SK-N-SH treated with all-trans-retinoic acid at 6 μM for 48 hours (cell line): ENCODE measurements at regions not wholly inside any gene's neighbourhood (a gene's known extent, or its start where the extent isn't known, plus 50 kb on each side); places are given as distances from the start of the nearest gene placed in this dataset.

Experiments
- ATAC-seq: fragments of 200-7000 bp; cut with Tn5 transposase; 3 replicates; pipeline ENCODE4 v1.9.1; 2020; ENCODE audit warnings: mild to moderate bottlenecking, moderate library complexity
- ARNTL ChIP-seq: fragments of 450-650 bp; formaldehyde crosslinking; IDR thresholded peaks from 2 replicates; pipeline ENCODE4 v1.5.0; 2020; ENCODE audit warnings: low read depth, mild to moderate bottlenecking, moderate library complexity, borderline replicate concordance
- BACH2 ChIP-seq: fragments of 250-450 bp; sonication (Bioruptor Pico); IDR thresholded peaks from 2 replicates; pipeline ENCODE4 v1.9.0; 2021; ENCODE audit warnings: mild to moderate bottlenecking, borderline replicate concordance
- CSDC2 ChIP-seq: fragments of 250-450 bp; sonication (Bioruptor Pico); IDR thresholded peaks from 2 replicates; pipeline ENCODE4 v1.5.0; 2020; ENCODE audit warnings: mild to moderate bottlenecking, moderate library complexity
- ESRRG ChIP-seq: fragments of 250-450 bp; sonication (Bioruptor Pico); IDR thresholded peaks from 2 replicates; pipeline ENCODE4 v1.6.1; 2021; ENCODE audit warnings: mild to moderate bottlenecking
- ISL1 ChIP-seq: fragments of 250-450 bp; sonication (Bioruptor Pico); IDR thresholded peaks from 2 replicates; pipeline ENCODE4 v2.1.2; 2022; ENCODE audit warnings: mild to moderate bottlenecking, moderate library complexity
- PATZ1 ChIP-seq: fragments of 250-450 bp; sonication (Bioruptor Pico); IDR thresholded peaks from 2 replicates; pipeline ENCODE4 v1.8.0; 2020; ENCODE audit warnings: mild to moderate bottlenecking, moderate library complexity, borderline replicate concordance
- POU6F1 ChIP-seq: fragments of 250-450 bp; sonication (Bioruptor Pico); IDR thresholded peaks from 2 replicates; pipeline ENCODE4 v1.8.0; 2021; ENCODE audit warnings: low read depth, mild to moderate bottlenecking, moderate library complexity, borderline replicate concordance
- PPARA ChIP-seq: fragments of 250-450 bp; sonication (Bioruptor Pico); IDR thresholded peaks from 2 replicates; pipeline ENCODE4 v1.5.0; 2020; ENCODE audit warnings: mild to moderate bottlenecking, borderline replicate concordance
- RARB ChIP-seq: fragments of 250-450 bp; sonication (Bioruptor Pico); IDR thresholded peaks from 2 replicates; pipeline ENCODE4 v1.8.0; 2021; ENCODE audit warnings: mild to moderate bottlenecking, moderate library complexity
- SNAI2 ChIP-seq: fragments of 250-450 bp; sonication (Bioruptor Pico); IDR thresholded peaks from 2 replicates; pipeline ENCODE4 v1.5.0; 2020; ENCODE audit warnings: mild to moderate bottlenecking, moderate library complexity
- TCF4 ChIP-seq: fragments of 250-450 bp; sonication (Bioruptor Pico); IDR thresholded peaks from 2 replicates; pipeline ENCODE4 v1.8.0; 2021; ENCODE audit warnings: mild to moderate bottlenecking, moderate library complexity, borderline replicate concordance
- TOX ChIP-seq: fragments of 250-450 bp; sonication (Bioruptor Pico); IDR thresholded peaks from 2 replicates; pipeline ENCODE4 v1.8.0; 2021; ENCODE audit warnings: mild to moderate bottlenecking, moderate library complexity, borderline replicate concordance
- TSHZ2 ChIP-seq: fragments of 250-450 bp; sonication (Bioruptor Pico); IDR thresholded peaks from 2 replicates; pipeline ENCODE4 v1.5.0; 2020; ENCODE audit warnings: mild to moderate bottlenecking, moderate library complexity
- ZC3H10 ChIP-seq: fragments of 250-450 bp; sonication (Bioruptor Pico); IDR thresholded peaks from 2 replicates; pipeline ENCODE4 v1.5.1; 2021; ENCODE audit warnings: mild to moderate bottlenecking, moderate library complexity
- ZFP3 ChIP-seq: fragments of 250-450 bp; sonication (Bioruptor Pico); IDR thresholded peaks from 2 replicates; pipeline ENCODE4 v1.5.0; 2020; ENCODE audit warnings: mild to moderate bottlenecking, moderate library complexity
- ZFP30 ChIP-seq: fragments of 450-650 bp; formaldehyde crosslinking; IDR thresholded peaks from 2 replicates; pipeline ENCODE4 v1.5.0; 2022; ENCODE audit warnings: mild to moderate bottlenecking, moderate library complexity
- ZNF565 ChIP-seq: fragments of 450-650 bp; formaldehyde crosslinking; conservative IDR thresholded peaks from 2 replicates; pipeline ENCODE4 v1.5.0; 2020; ENCODE audit warnings: low read depth, mild to moderate bottlenecking, moderate library complexity
- ZNF70 ChIP-seq: fragments of 450-650 bp; formaldehyde crosslinking; IDR thresholded peaks from 2 replicates; pipeline ENCODE4 v1.5.0; 2020; ENCODE audit warnings: mild to moderate bottlenecking, moderate library complexity
- ZNF8 ChIP-seq: fragments of 450-650 bp; formaldehyde crosslinking; IDR thresholded peaks from 2 replicates; pipeline ENCODE4 v1.5.0; 2020; ENCODE audit warnings: mild to moderate bottlenecking, moderate library complexity
- TF ChIP-seq, protein P1 (sequence below): fragments of 250-450 bp; sonication (Bioruptor Pico); IDR thresholded peaks from 2 replicates; pipeline ENCODE4 v1.5.1; 2021; ENCODE audit warnings: mild to moderate bottlenecking, moderate library complexity
- TF ChIP-seq, protein P2 (sequence below): fragments of 250-450 bp; sonication (Bioruptor Pico); IDR thresholded peaks from 2 replicates; pipeline ENCODE4 v1.5.1; 2020; ENCODE audit warnings: low read depth, mild to moderate bottlenecking, moderate library complexity

GRCh38 chr3:115478359-115478758, 145.0 kb upstream of the GAP43 start:
- TF ChIP-seq, protein P1, sequence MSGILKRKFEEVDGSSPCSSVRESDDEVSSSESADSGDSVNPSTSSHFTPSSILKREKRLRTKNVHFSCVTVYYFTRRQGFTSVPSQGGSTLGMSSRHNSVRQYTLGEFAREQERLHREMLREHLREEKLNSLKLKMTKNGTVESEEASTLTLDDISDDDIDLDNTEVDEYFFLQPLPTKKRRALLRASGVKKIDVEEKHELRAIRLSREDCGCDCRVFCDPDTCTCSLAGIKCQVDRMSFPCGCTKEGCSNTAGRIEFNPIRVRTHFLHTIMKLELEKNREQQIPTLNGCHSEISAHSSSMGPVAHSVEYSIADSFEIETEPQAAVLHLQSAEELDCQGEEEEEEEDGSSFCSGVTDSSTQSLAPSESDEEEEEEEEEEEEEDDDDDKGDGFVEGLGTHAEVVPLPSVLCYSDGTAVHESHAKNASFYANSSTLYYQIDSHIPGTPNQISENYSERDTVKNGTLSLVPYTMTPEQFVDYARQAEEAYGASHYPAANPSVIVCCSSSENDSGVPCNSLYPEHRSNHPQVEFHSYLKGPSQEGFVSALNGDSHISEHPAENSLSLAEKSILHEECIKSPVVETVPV (CRISPR knock-in tag): no peak
- TF ChIP-seq, protein P2, sequence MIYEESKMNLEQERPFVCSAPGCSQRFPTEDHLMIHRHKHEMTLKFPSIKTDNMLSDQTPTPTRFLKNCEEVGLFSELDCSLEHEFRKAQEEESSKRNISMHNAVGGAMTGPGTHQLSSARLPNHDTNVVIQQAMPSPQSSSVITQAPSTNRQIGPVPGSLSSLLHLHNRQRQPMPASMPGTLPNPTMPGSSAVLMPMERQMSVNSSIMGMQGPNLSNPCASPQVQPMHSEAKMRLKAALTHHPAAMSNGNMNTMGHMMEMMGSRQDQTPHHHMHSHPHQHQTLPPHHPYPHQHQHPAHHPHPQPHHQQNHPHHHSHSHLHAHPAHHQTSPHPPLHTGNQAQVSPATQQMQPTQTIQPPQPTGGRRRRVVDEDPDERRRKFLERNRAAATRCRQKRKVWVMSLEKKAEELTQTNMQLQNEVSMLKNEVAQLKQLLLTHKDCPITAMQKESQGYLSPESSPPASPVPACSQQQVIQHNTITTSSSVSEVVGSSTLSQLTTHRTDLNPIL (CRISPR knock-in tag): no peak
- TF ChIP-seq ZNF565 (CRISPR knock-in tag) (no peak), ZFP30 (no peak), CSDC2 (no peak)
- TF ChIP-seq, all 23 proteins: peak for 0
- no peak for ATAC-seq

DNA sequence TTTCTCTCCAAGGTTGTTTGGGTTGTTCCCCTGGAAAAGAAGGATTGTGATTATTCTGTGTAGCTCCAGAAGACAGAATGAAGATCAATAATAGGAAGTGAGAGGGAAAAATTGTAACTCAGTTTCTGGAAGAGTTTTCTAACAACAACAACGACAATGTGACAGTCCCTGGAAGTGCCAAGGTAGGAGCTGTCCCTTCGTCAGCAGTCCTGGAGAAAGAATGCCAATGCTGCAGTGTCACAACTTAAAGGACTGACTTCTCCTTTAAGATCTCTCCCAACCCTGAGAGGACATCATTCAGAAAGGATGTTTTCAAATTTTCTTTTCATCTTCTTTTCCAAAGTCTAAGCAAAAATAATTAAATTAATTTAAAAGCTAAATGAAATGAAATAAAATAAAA, 136.4 kb upstream of the GAP43 start:
- no peak for TF ChIP-seq ZFP30
- no peak for TF ChIP-seq CSDC2
- no peak for TF ChIP-seq ZC3H10
- TF ChIP-seq POU6F1 (CRISPR knock-in tag): no peak
- TF ChIP-seq ISL1 (CRISPR knock-in tag): no peak
- TF ChIP-seq PATZ1 (CRISPR knock-in tag): no peak
- TF ChIP-seq PPARA (CRISPR knock-in tag): no peak
- TF ChIP-seq TOX: no peak
- no peak for TF ChIP-seq ESRRG
- TF ChIP-seq ZNF70 (CRISPR knock-in tag): no peak
- TF ChIP-seq ARNTL (CRISPR knock-in tag): no peak
- no peak for ATAC-seq

- TF ChIP-seq PATZ1 (CRISPR knock-in tag): no peak
- no peak for TF ChIP-seq ZNF565 (CRISPR knock-in tag)
- no peak for TF ChIP-seq ZNF8 (CRISPR knock-in tag)
- TF ChIP-seq SNAI2 (CRISPR knock-in tag): no peak
- no peak for TF ChIP-seq ZFP30
- no peak for TF ChIP-seq TCF4 (CRISPR knock-in tag)
- TF ChIP-seq ESRRG: no peak
- TF ChIP-seq ARNTL (CRISPR knock-in tag): no peak
- no peak for TF ChIP-seq TOX
- TF ChIP-seq ZFP3 (CRISPR knock-in tag): no peak
- TF ChIP-seq POU6F1 (CRISPR knock-in tag): no peak
- no peak for TF ChIP-seq ISL1 (CRISPR knock-in tag)
- TF ChIP-seq TSHZ2 (CRISPR knock-in tag): no peak
- no peak for TF ChIP-seq RARB (CRISPR knock-in tag)
- TF ChIP-seq BACH2 (CRISPR knock-in tag): no peak
- TF ChIP-seq, protein P1 (CRISPR knock-in tag): no peak
- no peak for TF ChIP-seq ZC3H10
- TF ChIP-seq, all 23 proteins: peak for 0
- no peak for ATAC-seq
Observed at GRCh38 chr3:115487968-115488367, 135.3 kb upstream of the GAP43 start.
